Islet of Langerhans (tissue), 1 donor: ENCODE measurements at regions not wholly inside any gene's neighbourhood (a gene's known extent, or its start where the extent isn't known, plus 50 kb on each side); places are given as distances from the start of the nearest gene placed in this dataset.

Experiments used
- FAIRE-seq: peaks from one replicate; lab custom pipeline; 2011; peaks lifted over from hg19 to GRCh38; lab: Jason Lieb, UNC

- no peak for FAIRE-seq
Observed at GRCh38 chr16:54409982-54410381, 123.4 kb upstream of the IRX3 start.

GRCh38 chr16:54407596-54407995 lies 121.0 kb upstream of the IRX3 start:
- no peak for FAIRE-seq

- no peak for FAIRE-seq
Observed at GRCh38 chr16:54405478-54405877, 118.9 kb upstream of the IRX3 start.

- FAIRE-seq = no peak
Observed at GRCh38 chr16:54403580-54403979, 117.0 kb upstream of the IRX3 start.

- no peak for FAIRE-seq
Observed at GRCh38 chr16:54402873-54403272, 116.3 kb upstream of the IRX3 start.

GRCh38 chr16:54402270-54402669 lies 115.7 kb upstream of the IRX3 start:
- FAIRE-seq = no peak

GRCh38 chr16:54400261-54400660 lies 113.7 kb upstream of the IRX3 start:
- FAIRE-seq = no peak

- FAIRE-seq = no peak
Observed at GRCh38 chr16:54398986-54399385, 112.4 kb upstream of the IRX3 start.

GRCh38 chr16:54397838-54398237 lies 111.3 kb upstream of the IRX3 start:
- FAIRE-seq = no peak

- no peak for FAIRE-seq
Observed at GRCh38 chr16:54397190-54397835, 110.7 kb upstream of the IRX3 start.

- no peak for FAIRE-seq
Observed at GRCh38 chr16:54389836-54390494, 103.4 kb upstream of the IRX3 start.

GRCh38 chr16:54385141-54385540 lies 98.6 kb upstream of the IRX3 start:
- no peak for FAIRE-seq

GRCh38 chr16:54381601-54382313 lies 95.2 kb upstream of the IRX3 start:
- no peak for FAIRE-seq

GRCh38 chr16:54375071-54375470 lies 88.5 kb upstream of the IRX3 start:
- no peak for FAIRE-seq

- FAIRE-seq = no peak
Observed at GRCh38 chr16:54373534-54374520, 87.2 kb upstream of the IRX3 start.

- FAIRE-seq = no peak
Observed at GRCh38 chr16:54370278-54371040, 83.9 kb upstream of the IRX3 start.

GRCh38 chr16:54369861-54370260 lies 83.3 kb upstream of the IRX3 start:
- FAIRE-seq = no peak

GRCh38 chr16:54366943-54367342 lies 80.4 kb upstream of the IRX3 start:
- no peak for FAIRE-seq

- no peak for FAIRE-seq
Observed at GRCh38 chr16:54365990-54366634, 79.5 kb upstream of the IRX3 start.

- FAIRE-seq = no peak
Observed at GRCh38 chr16:54363766-54364165, 77.2 kb upstream of the IRX3 start.

- FAIRE-seq = no peak
Observed at GRCh38 chr16:54362591-54363206, 76.1 kb upstream of the IRX3 start.
